ENCODE measurements at regions not wholly inside any gene's neighbourhood (a gene's known extent, or its start where the extent isn't known, plus 50 kb on each side); places are given as distances from the start of the nearest gene placed in this dataset.

DNA sequence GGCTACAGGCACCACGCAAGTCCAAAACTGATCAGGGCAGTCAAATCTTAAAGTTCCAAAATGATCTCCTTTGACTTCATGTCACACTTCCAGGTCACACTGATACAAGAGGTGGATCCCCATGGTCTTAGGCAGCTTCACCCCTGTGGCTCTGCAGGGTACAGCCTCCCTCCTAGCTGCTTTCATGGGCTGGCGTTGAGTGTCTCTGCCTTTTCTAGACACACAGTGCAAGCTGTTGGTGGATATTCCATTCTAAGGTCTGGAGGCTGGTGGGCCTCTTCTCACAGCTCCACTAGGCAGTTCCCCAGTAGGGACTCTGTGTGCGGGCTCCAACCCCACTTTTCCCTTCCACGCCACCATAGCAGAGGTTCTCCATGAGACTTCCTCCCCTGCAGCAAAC lies 838.2 kb upstream of the CHAC2 start (continued):
- TF ChIP-seq ZBTB1 (tag by site-specific recombination; IDR thresholded peaks at IDR 0.05) (no peak), ZNF529 (tag by site-specific recombination; IDR thresholded peaks at IDR 0.05; ENCODE audit: insufficient replicate concordance) (no peak)

DNA sequence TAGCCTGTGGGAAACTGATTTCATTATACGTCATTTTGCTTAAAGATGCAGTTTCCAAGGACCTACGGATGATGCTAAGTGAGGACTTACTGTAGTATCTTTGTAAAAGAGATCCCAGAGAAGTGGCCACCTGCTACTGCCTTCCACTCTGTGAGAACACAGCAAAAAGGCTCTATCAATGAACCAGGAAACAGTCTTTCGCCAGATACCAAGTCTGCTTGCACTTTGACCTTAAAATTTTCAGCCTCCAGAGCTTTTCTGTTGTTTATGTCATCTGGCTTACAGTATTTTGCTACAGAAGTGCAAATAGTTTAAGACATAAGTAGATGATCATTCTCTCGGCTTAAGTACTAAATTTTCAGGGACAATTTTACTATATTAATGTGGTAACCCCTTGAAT lies 847.9 kb upstream of the CHAC2 start:
- Histone ChIP-seq H3K4me1 (ENCODE audit: control insufficient read depth, insufficient read depth, low read length) (no peaks in the 10 kb centered on the region), H3K9me3 (ENCODE audit: control insufficient read depth, insufficient read depth, low read depth, low read length) (no peaks in the 10 kb centered on the region), H3K27ac (ENCODE audit: extremely low read depth, low read depth, low read length) (no peak overlapping the region), H3K36me3 (ENCODE audit: control insufficient read depth in 2 of 2, insufficient read depth in 1 of 2, low read length in 2 of 2) (no peaks in the 10 kb centered on the region), H3K4me3 (ENCODE audit: low read depth, low read length) (no peak overlapping the region)
- no peak for TF ChIP-seq ZNF169 (tag by site-specific recombination; IDR thresholded peaks at IDR 0.05)
- ChIA-PET CTCF (no interaction called here), POLR2A (no interaction called here)

DNA sequence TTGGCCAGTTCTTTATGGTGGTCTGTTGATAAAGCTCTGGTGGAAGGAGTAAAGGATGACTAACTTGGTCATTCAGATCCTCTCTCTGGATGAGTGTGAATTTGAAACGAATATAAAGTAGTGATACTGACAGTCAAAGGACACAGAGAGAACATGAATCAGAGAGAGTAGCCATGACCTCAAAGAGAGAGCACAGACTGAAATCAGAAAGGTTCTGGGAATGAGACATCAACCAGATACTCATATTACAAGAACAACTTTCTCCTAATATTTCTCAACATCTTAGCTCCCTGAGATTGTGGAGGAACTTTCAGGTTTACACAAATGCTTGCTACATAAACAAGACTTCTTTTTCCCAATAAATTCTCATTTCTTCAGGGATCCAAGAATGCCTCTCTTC lies 849.1 kb upstream of the CHAC2 start:
- H3K4me1 ChIP-seq (ENCODE audit: control insufficient read depth, insufficient read depth, low read length): no peaks in the 10 kb centered on the region
- H3K36me3 ChIP-seq (ENCODE audit: control insufficient read depth in 2 of 2, insufficient read depth in 1 of 2, low read length in 2 of 2): no peaks in the 10 kb centered on the region
- H3K4me3 ChIP-seq (ENCODE audit: low read depth, low read length): no peak overlapping the region
- TF ChIP-seq TRIM28 (IDR thresholded peaks at IDR 0.05; ENCODE audit: borderline replicate concordance, low read length): no peak
- no peak for TF ChIP-seq OSR2 (tag by site-specific recombination; IDR thresholded peaks at IDR 0.05)
- TF ChIP-seq, protein P1, sequence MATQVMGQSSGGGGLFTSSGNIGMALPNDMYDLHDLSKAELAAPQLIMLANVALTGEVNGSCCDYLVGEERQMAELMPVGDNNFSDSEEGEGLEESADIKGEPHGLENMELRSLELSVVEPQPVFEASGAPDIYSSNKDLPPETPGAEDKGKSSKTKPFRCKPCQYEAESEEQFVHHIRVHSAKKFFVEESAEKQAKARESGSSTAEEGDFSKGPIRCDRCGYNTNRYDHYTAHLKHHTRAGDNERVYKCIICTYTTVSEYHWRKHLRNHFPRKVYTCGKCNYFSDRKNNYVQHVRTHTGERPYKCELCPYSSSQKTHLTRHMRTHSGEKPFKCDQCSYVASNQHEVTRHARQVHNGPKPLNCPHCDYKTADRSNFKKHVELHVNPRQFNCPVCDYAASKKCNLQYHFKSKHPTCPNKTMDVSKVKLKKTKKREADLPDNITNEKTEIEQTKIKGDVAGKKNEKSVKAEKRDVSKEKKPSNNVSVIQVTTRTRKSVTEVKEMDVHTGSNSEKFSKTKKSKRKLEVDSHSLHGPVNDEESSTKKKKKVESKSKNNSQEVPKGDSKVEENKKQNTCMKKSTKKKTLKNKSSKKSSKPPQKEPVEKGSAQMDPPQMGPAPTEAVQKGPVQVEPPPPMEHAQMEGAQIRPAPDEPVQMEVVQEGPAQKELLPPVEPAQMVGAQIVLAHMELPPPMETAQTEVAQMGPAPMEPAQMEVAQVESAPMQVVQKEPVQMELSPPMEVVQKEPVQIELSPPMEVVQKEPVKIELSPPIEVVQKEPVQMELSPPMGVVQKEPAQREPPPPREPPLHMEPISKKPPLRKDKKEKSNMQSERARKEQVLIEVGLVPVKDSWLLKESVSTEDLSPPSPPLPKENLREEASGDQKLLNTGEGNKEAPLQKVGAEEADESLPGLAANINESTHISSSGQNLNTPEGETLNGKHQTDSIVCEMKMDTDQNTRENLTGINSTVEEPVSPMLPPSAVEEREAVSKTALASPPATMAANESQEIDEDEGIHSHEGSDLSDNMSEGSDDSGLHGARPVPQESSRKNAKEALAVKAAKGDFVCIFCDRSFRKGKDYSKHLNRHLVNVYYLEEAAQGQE (tag by site-specific recombination; IDR thresholded peaks at IDR 0.05): no peak
- no peak for TF ChIP-seq MEIS1 (CRISPR knock-in tag; IDR thresholded peaks at IDR 0.05; ENCODE audit: borderline replicate concordance)
- no peaks in the 10 kb centered on the region for H3K9me3 ChIP-seq (ENCODE audit: control insufficient read depth, insufficient read depth, low read depth, low read length)
- ChIA-PET CTCF (no interaction called here), POLR2A (no interaction called here)
- H3K27ac ChIP-seq (ENCODE audit: extremely low read depth, low read depth, low read length): no peak overlapping the region

DNA sequence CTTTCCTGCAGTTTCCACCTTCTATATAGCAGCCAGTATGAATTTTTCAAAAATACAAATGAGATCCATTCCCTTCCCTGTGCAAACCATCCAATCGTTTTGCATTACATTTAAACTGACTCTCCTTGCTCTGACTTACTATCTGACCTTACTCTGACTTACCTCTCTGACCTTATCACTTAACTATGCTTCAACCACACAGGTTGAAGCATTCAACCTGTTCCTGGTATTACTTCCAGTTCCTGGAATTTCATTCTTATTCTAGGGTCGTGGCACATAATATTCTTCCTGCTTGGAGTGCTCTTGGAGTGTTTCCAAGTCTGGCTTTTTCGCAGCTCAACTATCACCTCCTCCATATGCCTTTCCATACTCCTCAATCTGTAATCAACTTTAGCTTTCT lies 850.6 kb upstream of the CHAC2 start:
- H3K36me3 ChIP-seq (ENCODE audit: control insufficient read depth in 2 of 2, insufficient read depth in 1 of 2, low read length in 2 of 2): no peaks in the 10 kb centered on the region
- no peaks in the 10 kb centered on the region for H3K9me3 ChIP-seq (ENCODE audit: control insufficient read depth, insufficient read depth, low read depth, low read length)
- no peaks in the 10 kb centered on the region for H3K4me1 ChIP-seq (ENCODE audit: control insufficient read depth, insufficient read depth, low read length)
- ChIA-PET POLR2A (no interaction called here), CTCF (no interaction called here)
- TF ChIP-seq, protein P2, sequence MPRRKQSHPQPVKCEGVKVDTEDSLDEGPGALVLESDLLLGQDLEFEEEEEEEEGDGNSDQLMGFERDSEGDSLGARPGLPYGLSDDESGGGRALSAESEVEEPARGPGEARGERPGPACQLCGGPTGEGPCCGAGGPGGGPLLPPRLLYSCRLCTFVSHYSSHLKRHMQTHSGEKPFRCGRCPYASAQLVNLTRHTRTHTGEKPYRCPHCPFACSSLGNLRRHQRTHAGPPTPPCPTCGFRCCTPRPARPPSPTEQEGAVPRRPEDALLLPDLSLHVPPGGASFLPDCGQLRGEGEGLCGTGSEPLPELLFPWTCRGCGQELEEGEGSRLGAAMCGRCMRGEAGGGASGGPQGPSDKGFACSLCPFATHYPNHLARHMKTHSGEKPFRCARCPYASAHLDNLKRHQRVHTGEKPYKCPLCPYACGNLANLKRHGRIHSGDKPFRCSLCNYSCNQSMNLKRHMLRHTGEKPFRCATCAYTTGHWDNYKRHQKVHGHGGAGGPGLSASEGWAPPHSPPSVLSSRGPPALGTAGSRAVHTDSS (tag by site-specific recombination; IDR thresholded peaks at IDR 0.05): no peak
- no peak for TF ChIP-seq ZNF404 (tag by site-specific recombination; IDR thresholded peaks at IDR 0.05)
- TF ChIP-seq, protein P3, sequence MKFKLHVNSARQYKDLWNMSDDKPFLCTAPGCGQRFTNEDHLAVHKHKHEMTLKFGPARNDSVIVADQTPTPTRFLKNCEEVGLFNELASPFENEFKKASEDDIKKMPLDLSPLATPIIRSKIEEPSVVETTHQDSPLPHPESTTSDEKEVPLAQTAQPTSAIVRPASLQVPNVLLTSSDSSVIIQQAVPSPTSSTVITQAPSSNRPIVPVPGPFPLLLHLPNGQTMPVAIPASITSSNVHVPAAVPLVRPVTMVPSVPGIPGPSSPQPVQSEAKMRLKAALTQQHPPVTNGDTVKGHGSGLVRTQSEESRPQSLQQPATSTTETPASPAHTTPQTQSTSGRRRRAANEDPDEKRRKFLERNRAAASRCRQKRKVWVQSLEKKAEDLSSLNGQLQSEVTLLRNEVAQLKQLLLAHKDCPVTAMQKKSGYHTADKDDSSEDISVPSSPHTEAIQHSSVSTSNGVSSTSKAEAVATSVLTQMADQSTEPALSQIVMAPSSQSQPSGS (tag by site-specific recombination; IDR thresholded peaks at IDR 0.05; ENCODE audit: low read depth): no peak
- no peak overlapping the region for H3K4me3 ChIP-seq (ENCODE audit: low read depth, low read length)
- H3K27ac ChIP-seq (ENCODE audit: extremely low read depth, low read depth, low read length): no peak overlapping the region

DNA sequence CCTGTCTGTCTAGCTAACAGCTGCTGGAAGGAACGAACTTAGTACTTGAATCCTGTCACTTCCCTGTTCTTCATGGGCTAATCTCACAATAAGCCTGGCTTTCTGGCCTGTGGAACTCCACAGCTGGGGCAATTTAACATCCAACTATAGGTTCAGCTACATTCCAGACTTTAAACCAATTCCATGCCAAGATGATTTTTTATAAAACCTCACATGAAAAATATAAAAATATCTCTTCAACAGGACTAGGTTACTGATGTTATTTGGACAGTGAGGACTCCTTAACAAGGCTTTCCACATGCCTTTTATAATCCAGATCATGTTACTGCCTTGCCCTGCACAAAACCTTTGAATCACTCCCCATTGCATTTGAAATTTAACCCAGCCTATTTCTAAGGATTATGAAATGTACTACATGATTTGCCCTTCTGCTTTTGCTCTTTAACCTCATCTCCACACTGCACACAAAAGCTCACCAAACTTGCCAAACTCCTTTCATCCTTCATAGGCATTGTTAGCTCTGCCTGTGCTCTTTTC lies 863.2 kb upstream of the CHAC2 start:
- TF ChIP-seq, protein P4, sequence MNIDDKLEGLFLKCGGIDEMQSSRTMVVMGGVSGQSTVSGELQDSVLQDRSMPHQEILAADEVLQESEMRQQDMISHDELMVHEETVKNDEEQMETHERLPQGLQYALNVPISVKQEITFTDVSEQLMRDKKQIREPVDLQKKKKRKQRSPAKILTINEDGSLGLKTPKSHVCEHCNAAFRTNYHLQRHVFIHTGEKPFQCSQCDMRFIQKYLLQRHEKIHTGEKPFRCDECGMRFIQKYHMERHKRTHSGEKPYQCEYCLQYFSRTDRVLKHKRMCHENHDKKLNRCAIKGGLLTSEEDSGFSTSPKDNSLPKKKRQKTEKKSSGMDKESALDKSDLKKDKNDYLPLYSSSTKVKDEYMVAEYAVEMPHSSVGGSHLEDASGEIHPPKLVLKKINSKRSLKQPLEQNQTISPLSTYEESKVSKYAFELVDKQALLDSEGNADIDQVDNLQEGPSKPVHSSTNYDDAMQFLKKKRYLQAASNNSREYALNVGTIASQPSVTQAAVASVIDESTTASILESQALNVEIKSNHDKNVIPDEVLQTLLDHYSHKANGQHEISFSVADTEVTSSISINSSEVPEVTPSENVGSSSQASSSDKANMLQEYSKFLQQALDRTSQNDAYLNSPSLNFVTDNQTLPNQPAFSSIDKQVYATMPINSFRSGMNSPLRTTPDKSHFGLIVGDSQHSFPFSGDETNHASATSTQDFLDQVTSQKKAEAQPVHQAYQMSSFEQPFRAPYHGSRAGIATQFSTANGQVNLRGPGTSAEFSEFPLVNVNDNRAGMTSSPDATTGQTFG (tag by site-specific recombination; IDR thresholded peaks at IDR 0.05; ENCODE audit: borderline replicate concordance): no peak
- Histone ChIP-seq H3K4me3 (ENCODE audit: low read depth, low read length) (no peak overlapping the region), H3K36me3 (ENCODE audit: control insufficient read depth in 2 of 2, insufficient read depth in 1 of 2, low read length in 2 of 2) (no peaks in the 10 kb centered on the region), H3K27ac (ENCODE audit: extremely low read depth, low read depth, low read length) (no peak overlapping the region), H3K4me1 (ENCODE audit: control insufficient read depth, insufficient read depth, low read length) (no peaks in the 10 kb centered on the region), H3K9me3 (ENCODE audit: control insufficient read depth, insufficient read depth, low read depth, low read length) (no peaks in the 10 kb centered on the region)
- ChIA-PET POLR2A (no interaction called here), CTCF (no interaction called here)
